Tibial nerve (tissue), 4 donors: ENCODE measurements at regions not wholly inside any gene's neighbourhood (a gene's known extent, or its start where the extent isn't known, plus 50 kb on each side); places are given as distances from the start of the nearest gene placed in this dataset.
"Not testable (repeated sequence)": the region's sequence is repeated elsewhere in the genome, so short reads cannot be mapped to it uniquely, and the experiment has no call there.

Experiments
- EP300 ChIP-seq, 2 donors: sonication (generic); formaldehyde crosslinking; IDR thresholded peaks; one replicate each; pipeline ENCODE4 v1.6.1; 2017; ENCODE audit warnings: antibody characterized with exemption in 2 of 2, mild to moderate bottlenecking in 1 of 2
- POLR2A ChIP-seq, 2 donors: fragments of 450-650 bp; IDR thresholded peaks; one replicate each; pipeline ENCODE4 v1.6.1; 2017; ENCODE audit warnings: antibody characterized with exemption in 2 of 2, mild to moderate bottlenecking in 2 of 2, moderate library complexity in 2 of 2
- TF ChIP-seq, protein P1 (sequence below), 5 experiments: fragments of 200-600 bp in 3 of 5; fragments of 450-650 bp in 2 of 5; sonication (generic) in 3 of 5; IDR thresholded peaks; one replicate each; pipeline ENCODE4 v1.5.1; 2016 to 2019; ENCODE audit warnings: antibody characterized with exemption in 5 of 5, mild to moderate bottlenecking in 3 of 5, moderate library complexity in 2 of 5

DNA sequence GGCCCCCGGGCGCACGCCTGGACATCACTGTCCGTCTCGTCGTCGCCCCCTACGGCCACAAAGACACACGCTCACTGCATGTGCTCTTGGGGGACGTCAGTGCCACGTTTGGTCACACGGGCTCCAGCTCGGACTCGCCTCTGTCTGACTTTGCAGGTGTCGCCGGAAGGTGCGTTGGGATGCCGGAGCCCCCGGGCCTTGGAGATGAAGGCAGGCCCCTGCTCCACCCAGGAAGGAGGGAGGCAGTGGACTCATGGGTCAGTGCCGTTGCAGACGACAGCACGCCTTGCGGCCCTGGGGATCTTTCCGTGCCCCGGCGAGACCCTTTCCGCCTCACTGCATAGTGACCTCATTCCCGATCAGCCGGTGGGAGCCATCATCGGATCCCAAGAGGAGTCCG is 1414.8 kb upstream of the PCDH10 start:
- TF ChIP-seq, protein P1, sequence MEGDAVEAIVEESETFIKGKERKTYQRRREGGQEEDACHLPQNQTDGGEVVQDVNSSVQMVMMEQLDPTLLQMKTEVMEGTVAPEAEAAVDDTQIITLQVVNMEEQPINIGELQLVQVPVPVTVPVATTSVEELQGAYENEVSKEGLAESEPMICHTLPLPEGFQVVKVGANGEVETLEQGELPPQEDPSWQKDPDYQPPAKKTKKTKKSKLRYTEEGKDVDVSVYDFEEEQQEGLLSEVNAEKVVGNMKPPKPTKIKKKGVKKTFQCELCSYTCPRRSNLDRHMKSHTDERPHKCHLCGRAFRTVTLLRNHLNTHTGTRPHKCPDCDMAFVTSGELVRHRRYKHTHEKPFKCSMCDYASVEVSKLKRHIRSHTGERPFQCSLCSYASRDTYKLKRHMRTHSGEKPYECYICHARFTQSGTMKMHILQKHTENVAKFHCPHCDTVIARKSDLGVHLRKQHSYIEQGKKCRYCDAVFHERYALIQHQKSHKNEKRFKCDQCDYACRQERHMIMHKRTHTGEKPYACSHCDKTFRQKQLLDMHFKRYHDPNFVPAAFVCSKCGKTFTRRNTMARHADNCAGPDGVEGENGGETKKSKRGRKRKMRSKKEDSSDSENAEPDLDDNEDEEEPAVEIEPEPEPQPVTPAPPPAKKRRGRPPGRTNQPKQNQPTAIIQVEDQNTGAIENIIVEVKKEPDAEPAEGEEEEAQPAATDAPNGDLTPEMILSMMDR (IDR thresholded peaks at IDR 0.05), result not testable (repeated sequence)
- not testable (repeated sequence) for TF ChIP-seq POLR2A, EP300 (IDR thresholded peaks at IDR 0.05)
